ENCODE measurements at regions not wholly inside any gene's neighbourhood (a gene's known extent, or its start where the extent isn't known, plus 50 kb on each side); places are given as distances from the start of the nearest gene placed in this dataset.
A peak's percentile ranks its signal among the peaks of the same experiment; 100 is the strongest.
"Not testable (repeated sequence)": the region's sequence is repeated elsewhere in the genome, so short reads cannot be mapped to it uniquely, and the experiment has no call there.

DNA sequence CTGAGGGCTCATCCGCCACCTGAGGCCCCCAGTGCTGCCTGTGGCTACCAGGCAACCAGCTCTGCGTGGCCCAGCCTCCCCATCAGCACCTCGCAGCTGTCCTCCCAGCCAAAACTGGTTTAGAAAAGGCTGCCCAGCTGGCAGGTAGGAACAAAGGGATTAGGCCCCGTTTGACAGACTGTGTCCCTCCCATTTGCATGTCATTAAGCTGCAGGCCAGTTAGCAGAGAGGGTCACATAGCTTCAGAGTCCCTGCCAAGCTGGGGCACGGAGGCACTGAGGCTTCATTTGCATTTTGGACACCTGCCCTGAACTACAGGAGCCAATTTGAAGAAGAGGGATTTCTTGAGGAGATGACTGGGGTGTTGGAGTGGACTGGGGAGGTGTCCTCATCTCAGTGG is 177.9 kb downstream of the TLE3 start:
- H3K4me3 ChIP-seq: no peak overlapping the region
- TF ChIP-seq CTCF (IDR thresholded peaks at IDR 0.05): no peak
- H3K27ac ChIP-seq: no peak overlapping the region
- DNase-seq (ENCODE audit: low spot score): peak; percentile 35

- Histone ChIP-seq H3K27ac (no peak overlapping the region), H3K4me3 (no peak overlapping the region)
- DNase-seq (ENCODE audit: low spot score): no peak
- TF ChIP-seq CTCF (IDR thresholded peaks at IDR 0.05): no peak
Observed at GRCh38 chr15:69920221-69920620, 177.5 kb downstream of the TLE3 start.

- H3K27ac ChIP-seq: no peak overlapping the region
- peak; percentile 55 for DNase-seq (ENCODE audit: low spot score)
- H3K4me3 ChIP-seq: no peak overlapping the region
- TF ChIP-seq CTCF (IDR thresholded peaks at IDR 0.05): no peak
Observed at GRCh38 chr15:69921626-69922619, 175.8 kb downstream of the TLE3 start.

DNA sequence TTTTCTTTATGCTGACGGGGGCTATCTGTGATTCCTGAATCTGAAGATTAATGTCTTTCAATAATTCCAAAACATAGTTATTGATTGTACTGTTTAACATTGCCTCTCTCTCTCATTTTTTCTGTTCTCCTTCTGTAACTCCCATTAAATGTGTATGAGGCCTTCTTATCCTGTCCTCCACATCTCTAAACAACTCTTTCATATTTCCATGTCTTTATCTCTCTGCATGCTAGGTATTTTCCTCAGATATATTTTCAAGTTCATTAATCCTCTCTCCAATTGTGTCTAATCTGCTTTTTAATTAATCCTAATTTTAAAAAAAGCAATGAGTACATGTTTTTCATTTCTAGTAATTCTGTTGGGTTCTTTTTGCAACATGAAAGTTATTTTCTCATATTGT is 173.2 kb downstream of the TLE3 start:
- no peak overlapping the region for H3K27ac ChIP-seq
- no peak for TF ChIP-seq CTCF (IDR thresholded peaks at IDR 0.05)
- no peak overlapping the region for H3K4me3 ChIP-seq
- no peak for DNase-seq (ENCODE audit: low spot score)

DNA sequence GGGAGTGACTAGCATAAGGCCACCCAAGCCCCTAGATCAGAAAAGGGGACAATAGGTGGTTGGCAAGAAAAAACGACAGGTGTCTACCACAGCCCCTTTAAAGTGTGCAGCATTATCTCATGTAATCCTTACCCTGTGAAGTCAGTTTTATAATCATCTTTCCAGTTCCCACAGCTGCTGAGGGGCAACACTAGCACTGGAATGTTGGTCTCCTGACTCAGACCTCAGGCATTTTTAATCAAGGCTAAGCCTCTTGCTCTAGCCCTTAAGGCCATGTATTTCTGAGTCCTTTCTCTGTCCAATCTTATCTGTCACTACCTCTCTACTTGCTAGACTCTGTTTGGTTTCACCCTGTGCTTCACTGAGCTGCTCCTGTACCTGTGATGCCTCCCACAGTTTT is 171.7 kb downstream of the TLE3 start:
- no peak for TF ChIP-seq CTCF (IDR thresholded peaks at IDR 0.05)
- no peak for DNase-seq (ENCODE audit: low spot score)

GRCh38 chr15:69926721-69927120 is 171.0 kb downstream of the TLE3 start:
- no peak for TF ChIP-seq CTCF (IDR thresholded peaks at IDR 0.05)
- no peak for DNase-seq (ENCODE audit: low spot score)
- H3K27ac ChIP-seq: no peak overlapping the region
- no peak overlapping the region for H3K4me3 ChIP-seq

More for the DNA sequence above, 171.7 kb downstream of the TLE3 start:
- H3K27ac ChIP-seq: no peak overlapping the region
- H3K4me3 ChIP-seq: no peak overlapping the region

DNA sequence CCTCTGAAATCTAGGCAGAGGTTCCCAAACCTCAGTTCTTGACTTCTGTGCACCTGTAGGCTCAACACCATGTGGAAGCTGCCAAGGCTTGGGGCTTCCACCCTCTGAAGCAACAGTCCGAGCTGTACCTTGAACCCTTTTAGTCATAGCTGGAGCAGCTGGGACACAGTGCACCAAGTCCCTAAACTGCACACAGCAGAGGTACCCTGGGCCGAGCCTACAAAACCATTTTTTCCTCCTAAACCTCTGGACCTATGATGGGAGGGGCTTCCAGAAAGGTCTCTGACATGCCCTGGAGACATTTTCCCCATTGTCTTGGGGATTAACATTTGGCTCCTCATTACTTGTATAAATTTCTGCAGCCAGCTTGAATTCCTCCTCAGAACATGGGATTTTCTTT is 168.8 kb downstream of the TLE3 start:
- not testable (repeated sequence) for H3K27ac ChIP-seq; H3K4me3 ChIP-seq; DNase-seq (ENCODE audit: low spot score)
